GM18498 (cell line): ENCODE measurements at regions not wholly inside any gene's neighbourhood (a gene's known extent, or its start where the extent isn't known, plus 50 kb on each side); places are given as distances from the start of the nearest gene placed in this dataset.

ENCODE experiments used
- ATAC-seq: cut with Tn5 transposase; IDR thresholded peaks from one replicate; pipeline ENCODE4 v1.9.1; 2021; ENCODE audit warnings: mild to moderate bottlenecking, moderate library complexity; ENCODE audit not compliant: unreplicated experiment

GRCh38 chr3:43210049-43211027, 76.0 kb upstream of the SNRK start:
- ATAC-seq: no peak

- no peak for ATAC-seq
These were observed 78.7 kb upstream of the SNRK start for GRCh38 chr3:43207628-43208085.

- ATAC-seq: no peak
These were observed 79.7 kb upstream of the SNRK start for GRCh38 chr3:43206632-43207031.

GRCh38 chr3:43206105-43206504, 80.2 kb upstream of the SNRK start:
- ATAC-seq: no peak

GRCh38 chr3:43203022-43203421, 83.3 kb upstream of the SNRK start:
- no peak for ATAC-seq

- no peak for ATAC-seq
These were observed 84.8 kb upstream of the SNRK start for GRCh38 chr3:43201581-43201980.

- no peak for ATAC-seq
These were observed 86.6 kb upstream of the SNRK start for GRCh38 chr3:43199645-43200306.

- no peak for ATAC-seq
These were observed 87.3 kb upstream of the SNRK start for GRCh38 chr3:43198791-43199644.

- no peak for ATAC-seq
These were observed 88.0 kb upstream of the SNRK start for GRCh38 chr3:43198301-43198700.

- ATAC-seq: no peak
These were observed 89.2 kb upstream of the SNRK start for GRCh38 chr3:43197181-43197580.

GRCh38 chr3:43196721-43197120, 89.6 kb upstream of the SNRK start:
- ATAC-seq: no peak

- ATAC-seq: no peak
These were observed 89.2 kb upstream of the POMGNT2 start for GRCh38 chr3:43195115-43195498.

- no peak for ATAC-seq
These were observed 88.7 kb upstream of the POMGNT2 start for GRCh38 chr3:43194490-43195114.

- no peak for ATAC-seq
These were observed 88.2 kb upstream of the POMGNT2 start for GRCh38 chr3:43194069-43194468.

GRCh38 chr3:43192028-43192427, 86.1 kb upstream of the POMGNT2 start:
- no peak for ATAC-seq

GRCh38 chr3:43191116-43191515, 85.2 kb upstream of the POMGNT2 start:
- ATAC-seq: no peak

- ATAC-seq: no peak
These were observed 84.8 kb upstream of the POMGNT2 start for GRCh38 chr3:43190670-43191069.

- no peak for ATAC-seq
These were observed 82.1 kb upstream of the POMGNT2 start for GRCh38 chr3:43187836-43188479.

- ATAC-seq: no peak
These were observed 80.1 kb upstream of the POMGNT2 start for GRCh38 chr3:43185983-43186314.

- no peak for ATAC-seq
These were observed 79.5 kb upstream of the POMGNT2 start for GRCh38 chr3:43185274-43185982.
